ENCODE measurements at regions not wholly inside any gene's neighbourhood (a gene's known extent, or its start where the extent isn't known, plus 50 kb on each side); places are given as distances from the start of the nearest gene placed in this dataset.

DNA sequence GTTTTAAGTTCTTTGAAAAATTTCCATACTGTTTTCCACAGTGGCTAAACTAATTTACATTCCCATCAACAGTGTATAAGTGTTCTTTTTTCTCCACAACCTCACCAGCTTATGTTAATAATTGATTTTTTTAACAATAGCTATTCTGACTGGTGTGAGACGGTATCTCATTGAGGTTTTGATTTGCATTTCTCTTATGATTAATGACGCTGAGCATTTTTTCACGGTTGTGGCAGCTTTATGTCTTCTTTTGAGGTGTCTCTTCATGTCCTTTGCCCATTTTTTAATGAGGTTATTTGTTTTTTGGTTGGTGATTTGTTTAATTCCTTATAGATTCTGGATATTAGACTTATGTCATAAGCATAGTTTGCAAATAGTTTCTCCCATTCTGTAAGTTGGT, 997.9 kb downstream of the SUCLG1 start:
- TF ChIP-seq, protein P1, sequence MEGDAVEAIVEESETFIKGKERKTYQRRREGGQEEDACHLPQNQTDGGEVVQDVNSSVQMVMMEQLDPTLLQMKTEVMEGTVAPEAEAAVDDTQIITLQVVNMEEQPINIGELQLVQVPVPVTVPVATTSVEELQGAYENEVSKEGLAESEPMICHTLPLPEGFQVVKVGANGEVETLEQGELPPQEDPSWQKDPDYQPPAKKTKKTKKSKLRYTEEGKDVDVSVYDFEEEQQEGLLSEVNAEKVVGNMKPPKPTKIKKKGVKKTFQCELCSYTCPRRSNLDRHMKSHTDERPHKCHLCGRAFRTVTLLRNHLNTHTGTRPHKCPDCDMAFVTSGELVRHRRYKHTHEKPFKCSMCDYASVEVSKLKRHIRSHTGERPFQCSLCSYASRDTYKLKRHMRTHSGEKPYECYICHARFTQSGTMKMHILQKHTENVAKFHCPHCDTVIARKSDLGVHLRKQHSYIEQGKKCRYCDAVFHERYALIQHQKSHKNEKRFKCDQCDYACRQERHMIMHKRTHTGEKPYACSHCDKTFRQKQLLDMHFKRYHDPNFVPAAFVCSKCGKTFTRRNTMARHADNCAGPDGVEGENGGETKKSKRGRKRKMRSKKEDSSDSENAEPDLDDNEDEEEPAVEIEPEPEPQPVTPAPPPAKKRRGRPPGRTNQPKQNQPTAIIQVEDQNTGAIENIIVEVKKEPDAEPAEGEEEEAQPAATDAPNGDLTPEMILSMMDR (IDR thresholded peaks at IDR 0.05): no peak
- no peak for TF ChIP-seq POLR2A (IDR thresholded peaks at IDR 0.05)

Measured in testis (tissue), 2 donors.